IMR-90 (cell line): ENCODE measurements at regions not wholly inside any gene's neighbourhood (a gene's known extent, or its start where the extent isn't known, plus 50 kb on each side); places are given as distances from the start of the nearest gene placed in this dataset.

Experiments
- ATAC-seq: fragments of 200-7000 bp; cut with Tn5 transposase; 2 replicates; pipeline ENCODE4 v1.9.1; 2020; ENCODE audit warnings: low read depth, mild to moderate bottlenecking, moderate library complexity
- BruUV-seq: library from RNA; stranded (reverse); fragments of 400-500 nt; replicated peaks from 2 replicates; lab custom pipeline; 2021; lab: Mats Ljungman, UMichigan
- CTCF ChIA-PET: fragments of 300-600 bp; formaldehyde crosslinking; extraction: SDS; loops from one replicate; lab custom pipeline; 2021; ENCODE audit warnings: antibody characterized with exemption; lab: Yijun Ruan, JAX
- POLR2A ChIA-PET: fragments of 300-600 bp; sonication (Branson Sonifier 250); formaldehyde crosslinking; loops from one replicate; lab custom pipeline; 2022; ENCODE audit warnings: antibody characterized with exemption; ENCODE audit not compliant: unreplicated experiment; lab: Charles Lee
- DNase-seq: peaks from one replicate; pipeline ENCODE4 v3.0.0; 2013
- H2AFZ ChIP-seq: replicated peaks from 2 replicates; pipeline ENCODE3; 2013; ENCODE audit warnings: low read length, mild to moderate bottlenecking; ENCODE audit not compliant: poor library complexity
- H2AK5ac ChIP-seq: 2 replicates; pipeline ENCODE4 v1.6.1; 2013; ENCODE audit warnings: low read depth, low read length, inconsistent platforms
- H2AK9ac ChIP-seq: replicated peaks from 2 replicates; pipeline ENCODE3; 2013; ENCODE audit warnings: mild to moderate bottlenecking, low read depth, low read length, moderate library complexity; ENCODE audit not compliant: poor library complexity
- H2BK120ac ChIP-seq: 2 replicates; pipeline ENCODE4 v1.6.1; 2013; ENCODE audit warnings: low read depth, low read length, inconsistent platforms
- H2BK15ac ChIP-seq: 3 replicates; pipeline ENCODE4 v1.6.1; 2013; ENCODE audit warnings: low read depth, low read length, inconsistent platforms
- H2BK20ac ChIP-seq: 2 replicates; pipeline ENCODE4 v1.6.1; 2013; ENCODE audit warnings: low read depth, mild to moderate bottlenecking, inconsistent platforms, low read length, moderate library complexity
- H2BK5ac ChIP-seq: 2 replicates; pipeline ENCODE4 v1.6.1; 2013; ENCODE audit warnings: mild to moderate bottlenecking, low read depth, low read length, inconsistent platforms; ENCODE audit not compliant: poor library complexity, severe bottlenecking
- H3K14ac ChIP-seq: replicated peaks from 2 replicates; pipeline ENCODE4 v1.6.1; 2013; ENCODE audit warnings: low read depth, low read length, inconsistent platforms
- H3K18ac ChIP-seq: 2 replicates; pipeline ENCODE4 v1.6.1; 2013; ENCODE audit warnings: low read depth, low read length, control low read depth
- H3K23ac ChIP-seq: 2 replicates; pipeline ENCODE4 v1.6.1; 2013; ENCODE audit warnings: low read depth, low read length, inconsistent platforms
- H3K27ac ChIP-seq: 2 replicates; pipeline ENCODE4 v1.5.1; 2013; ENCODE audit warnings: mild to moderate bottlenecking, control low read depth, low read length; ENCODE audit not compliant: insufficient read depth
- H3K27me3 ChIP-seq: 2 replicates; pipeline ENCODE4 v1.6.1; 2013; ENCODE audit warnings: low read length; ENCODE audit not compliant: control insufficient read depth, insufficient read depth
- H3K36me3 ChIP-seq: 2 replicates; pipeline ENCODE4 v1.6.1; 2013; ENCODE audit warnings: low read length, mixed read lengths; ENCODE audit not compliant: control insufficient read depth, insufficient read depth
- H3K4ac ChIP-seq: 2 replicates; pipeline ENCODE4 v1.6.1; 2013; ENCODE audit warnings: low read depth, low read length, inconsistent platforms
- H3K4me1 ChIP-seq: 2 replicates; pipeline ENCODE4 v1.6.1; 2013; ENCODE audit warnings: low read length, mixed read lengths; ENCODE audit not compliant: control insufficient read depth, insufficient read depth
- H3K4me2 ChIP-seq: 2 replicates; pipeline ENCODE4 v1.6.1; 2013; ENCODE audit warnings: low read depth, mild to moderate bottlenecking, control low read depth, low read length, moderate library complexity
- H3K4me3 ChIP-seq: 2 replicates; pipeline ENCODE4 v1.5.1; 2013; ENCODE audit warnings: low read depth, mild to moderate bottlenecking, control low read depth, low read length, moderate library complexity; ENCODE audit not compliant: insufficient read depth
- H3K56ac ChIP-seq: 2 replicates; pipeline ENCODE4 v1.6.1; 2013; ENCODE audit warnings: low read length, inconsistent platforms; ENCODE audit not compliant: insufficient read depth; ENCODE audit errors: extremely low read depth
- H3K79me1 ChIP-seq, 2 experiments: 2 replicates each; pipeline ENCODE4 v1.6.1; 2013; ENCODE audit warnings: low read length in 2 of 2, inconsistent platforms in 1 of 2, low read depth in 1 of 2
- H3K9ac ChIP-seq: 2 replicates; pipeline ENCODE4 v1.6.1; 2013; ENCODE audit warnings: low read depth, low read length, control low read depth
- H3K9me1 ChIP-seq: 2 replicates; pipeline ENCODE4 v1.6.1; 2013; ENCODE audit warnings: low read length, inconsistent platforms; ENCODE audit not compliant: insufficient read depth
- H3K9me3 ChIP-seq: 2 replicates; pipeline ENCODE4 v1.6.1; 2013; ENCODE audit warnings: low read length; ENCODE audit not compliant: control insufficient read depth, insufficient read depth
- H4K20me1 ChIP-seq: 2 replicates; pipeline ENCODE4 v1.6.1; 2013; ENCODE audit warnings: low read length, inconsistent platforms; ENCODE audit not compliant: insufficient read depth
- H4K5ac ChIP-seq: 2 replicates; pipeline ENCODE4 v1.6.1; 2013; ENCODE audit warnings: mild to moderate bottlenecking, low read depth, low read length, control low read depth
- H4K8ac ChIP-seq, 2 experiments: 2 replicates each; pipeline ENCODE4 v1.6.1; 2013; ENCODE audit warnings: low read depth in 2 of 2, low read length in 2 of 2, control low read depth in 1 of 2, inconsistent platforms in 1 of 2
- H4K91ac ChIP-seq: 2 replicates; pipeline ENCODE4 v1.6.1; 2013; ENCODE audit warnings: low read depth, low read length, inconsistent platforms; ENCODE audit not compliant: insufficient read depth
- CEBPB ChIP-seq: IDR thresholded peaks from 2 replicates; pipeline ENCODE4 v1.6.1; 2012; ENCODE audit warnings: low read depth, low read length, improper control_type of control experiment
- CHD1 ChIP-seq: IDR thresholded peaks from 2 replicates; pipeline ENCODE4 v1.6.1; 2012; ENCODE audit warnings: low read depth, low read length, improper control_type of control experiment
- MAFK ChIP-seq: IDR thresholded peaks from 2 replicates; pipeline ENCODE4 v1.6.1; 2012; ENCODE audit warnings: low read depth, low read length, improper control_type of control experiment
- MXI1 ChIP-seq: IDR thresholded peaks from 2 replicates; pipeline ENCODE4 v1.6.1; 2012; ENCODE audit warnings: low read depth, mild to moderate bottlenecking, low read length, moderate library complexity, borderline replicate concordance
- NFE2L2 ChIP-seq: fragments of 150-350 bp; IDR thresholded peaks from 2 replicates; pipeline ENCODE4 v1.6.1; 2016; ENCODE audit warnings: low read depth, mild to moderate bottlenecking, low read length
- POLR2A ChIP-seq: IDR thresholded peaks from 2 replicates; pipeline ENCODE4 v1.6.1; 2012; ENCODE audit warnings: mild to moderate bottlenecking, low read depth, low read length
- RAD21 ChIP-seq: IDR thresholded peaks from 2 replicates; pipeline ENCODE4 v1.6.1; 2012; ENCODE audit warnings: low read length, improper control_type of control experiment
- RCOR1 ChIP-seq: IDR thresholded peaks from 2 replicates; pipeline ENCODE4 v1.6.1; 2012; ENCODE audit warnings: mild to moderate bottlenecking, low read length, improper control_type of control experiment; ENCODE audit not compliant: insufficient replicate concordance
- RFX5 ChIP-seq: IDR thresholded peaks from 2 replicates; pipeline ENCODE4 v1.8.0; 2012; ENCODE audit warnings: low read depth, mild to moderate bottlenecking, low read length, moderate library complexity
- SMC3 ChIP-seq: fragments of 150-350 bp; IDR thresholded peaks from 2 replicates; pipeline ENCODE4 v1.6.1; 2016; ENCODE audit warnings: low read depth, mild to moderate bottlenecking, antibody characterized with exemption, low read length, moderate library complexity
- WGBS, 2 experiments: methylation state at CpG; one replicate each; pipeline versions ENCODE4 v1.1.5 to v1.1.7; 2013; ENCODE audit warnings: missing lambda C conversion rate in 2 of 2; ENCODE audit not compliant: insufficient read length in 1 of 2; ENCODE audit errors: extremely low coverage in 2 of 2; 5-methylcytosine and 5-hydroxymethylcytosine counted together
- dilution Hi-C: fragments of 300-500 bp; cut with HindIII; formaldehyde crosslinking; loops from one replicate; pipeline ENCODE4 v1.14.3; 2018; ENCODE audit warnings: low sequenced_read_pairs; ENCODE audit not compliant: unreplicated experiment
- in situ Hi-C: fragments of 300-500 bp; cut with MboI; formaldehyde crosslinking; loops from 3 replicates; pipeline ENCODE4 v1.14.3; 2019; ENCODE audit warnings: low sequenced_read_pairs, inconsistent platforms, mixed read lengths
- intact Hi-C: fragments of 100-400 bp; cut with micrococcal nuclease; formaldehyde crosslinking; loops from 2 replicates; pipeline ENCODE4 v1.10.0; 2022
- TF ChIP-seq, protein P1 (sequence below): conservative IDR thresholded peaks from 2 replicates; pipeline ENCODE4 v1.5.1; 2012; ENCODE audit warnings: mild to moderate bottlenecking, low read depth, low read length, improper control_type of control experiment
- TF ChIP-seq, protein P2 (sequence below): fragments of 150-350 bp; IDR thresholded peaks from 2 replicates; pipeline ENCODE4 v1.6.1; 2016; ENCODE audit warnings: low read depth, mild to moderate bottlenecking, low read length, moderate library complexity, borderline replicate concordance
- TF ChIP-seq, protein P3 (sequence below): fragments of 150-350 bp; IDR thresholded peaks from 2 replicates; pipeline ENCODE4 v1.6.1; 2017; ENCODE audit warnings: mild to moderate bottlenecking, antibody characterized with exemption, low read length, low read depth

DNA sequence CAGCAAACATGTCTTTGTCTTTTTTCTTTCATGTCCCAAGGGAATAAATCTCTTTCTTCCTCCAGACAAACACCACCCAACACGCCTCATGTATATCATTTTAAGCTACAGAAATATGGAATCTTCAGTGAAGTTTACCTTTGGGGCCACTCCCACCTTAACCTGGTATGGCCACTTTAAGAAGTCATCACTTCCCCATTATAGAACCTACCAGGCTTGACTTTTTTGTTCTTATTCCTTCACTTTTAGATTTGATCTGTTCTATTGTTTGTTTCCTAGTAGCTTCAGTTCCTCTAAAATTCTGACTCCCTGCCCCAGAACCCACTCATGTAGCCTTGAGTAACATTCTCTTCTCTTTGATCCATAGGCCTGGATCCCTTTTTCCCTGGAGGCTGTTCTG is 226.3 kb downstream of the HLX start:
- no peak for ATAC-seq
- dilution Hi-C loops = no loop called here
- Histone ChIP-seq H4K8ac (no peak overlapping the region), H3K9me1 (peaks cover 3% of the 10 kb centered on the region; the same call in 1 of the 2 replicates), H3K79me1 (no peaks in the 10 kb centered on the region), H4K20me1 (no peaks in the 10 kb centered on the region), H3K9me3 (no peaks in the 10 kb centered on the region; the same call in 1 of the 2 replicates), H2BK15ac (no peak overlapping the region), H2BK5ac (no peak overlapping the region), H2AK5ac (no peak overlapping the region), H3K4ac (no peak overlapping the region), H2AFZ (no peak overlapping the region), H3K23ac (no peak overlapping the region), H2AK9ac (no peak overlapping the region), H3K36me3 (no peaks in the 10 kb centered on the region), H3K27ac (no peak overlapping the region), H4K91ac (no peak overlapping the region), H3K27me3 (no peaks in the 10 kb centered on the region), H3K56ac (no peak overlapping the region), H2BK120ac (no peak overlapping the region), H3K4me1 (peaks cover 3% of the 10 kb centered on the region), H3K14ac (no peak overlapping the region), H3K9ac (no peak overlapping the region), H3K18ac (no peak overlapping the region), H2BK20ac (no peak overlapping the region), H4K5ac (no peak overlapping the region), H3K4me2 (no peak overlapping the region), H3K4me3 (no peak overlapping the region)
- no peak for DNase-seq
- POLR2A ChIA-PET = no interaction called here
- BruUV-seq = no TSS peak
- in situ Hi-C loops = no loop called here
- TF ChIP-seq CHD1 = no peak
- TF ChIP-seq RCOR1 = no peak
- no peak for TF ChIP-seq NFE2L2
- TF ChIP-seq, protein P1, sequence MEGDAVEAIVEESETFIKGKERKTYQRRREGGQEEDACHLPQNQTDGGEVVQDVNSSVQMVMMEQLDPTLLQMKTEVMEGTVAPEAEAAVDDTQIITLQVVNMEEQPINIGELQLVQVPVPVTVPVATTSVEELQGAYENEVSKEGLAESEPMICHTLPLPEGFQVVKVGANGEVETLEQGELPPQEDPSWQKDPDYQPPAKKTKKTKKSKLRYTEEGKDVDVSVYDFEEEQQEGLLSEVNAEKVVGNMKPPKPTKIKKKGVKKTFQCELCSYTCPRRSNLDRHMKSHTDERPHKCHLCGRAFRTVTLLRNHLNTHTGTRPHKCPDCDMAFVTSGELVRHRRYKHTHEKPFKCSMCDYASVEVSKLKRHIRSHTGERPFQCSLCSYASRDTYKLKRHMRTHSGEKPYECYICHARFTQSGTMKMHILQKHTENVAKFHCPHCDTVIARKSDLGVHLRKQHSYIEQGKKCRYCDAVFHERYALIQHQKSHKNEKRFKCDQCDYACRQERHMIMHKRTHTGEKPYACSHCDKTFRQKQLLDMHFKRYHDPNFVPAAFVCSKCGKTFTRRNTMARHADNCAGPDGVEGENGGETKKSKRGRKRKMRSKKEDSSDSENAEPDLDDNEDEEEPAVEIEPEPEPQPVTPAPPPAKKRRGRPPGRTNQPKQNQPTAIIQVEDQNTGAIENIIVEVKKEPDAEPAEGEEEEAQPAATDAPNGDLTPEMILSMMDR = no peak
- TF ChIP-seq MXI1 = no peak
- TF ChIP-seq, protein P2, sequence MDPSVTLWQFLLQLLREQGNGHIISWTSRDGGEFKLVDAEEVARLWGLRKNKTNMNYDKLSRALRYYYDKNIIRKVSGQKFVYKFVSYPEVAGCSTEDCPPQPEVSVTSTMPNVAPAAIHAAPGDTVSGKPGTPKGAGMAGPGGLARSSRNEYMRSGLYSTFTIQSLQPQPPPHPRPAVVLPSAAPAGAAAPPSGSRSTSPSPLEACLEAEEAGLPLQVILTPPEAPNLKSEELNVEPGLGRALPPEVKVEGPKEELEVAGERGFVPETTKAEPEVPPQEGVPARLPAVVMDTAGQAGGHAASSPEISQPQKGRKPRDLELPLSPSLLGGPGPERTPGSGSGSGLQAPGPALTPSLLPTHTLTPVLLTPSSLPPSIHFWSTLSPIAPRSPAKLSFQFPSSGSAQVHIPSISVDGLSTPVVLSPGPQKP = no peak
- no peak for TF ChIP-seq RAD21
- TF ChIP-seq MAFK = no peak
- no peak for TF ChIP-seq SMC3
- TF ChIP-seq, protein P3, sequence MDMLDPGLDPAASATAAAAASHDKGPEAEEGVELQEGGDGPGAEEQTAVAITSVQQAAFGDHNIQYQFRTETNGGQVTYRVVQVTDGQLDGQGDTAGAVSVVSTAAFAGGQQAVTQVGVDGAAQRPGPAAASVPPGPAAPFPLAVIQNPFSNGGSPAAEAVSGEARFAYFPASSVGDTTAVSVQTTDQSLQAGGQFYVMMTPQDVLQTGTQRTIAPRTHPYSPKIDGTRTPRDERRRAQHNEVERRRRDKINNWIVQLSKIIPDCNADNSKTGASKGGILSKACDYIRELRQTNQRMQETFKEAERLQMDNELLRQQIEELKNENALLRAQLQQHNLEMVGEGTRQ = no peak
- no peak for TF ChIP-seq POLR2A
- no peak for TF ChIP-seq RFX5
- no peak for TF ChIP-seq CEBPB
- CTCF ChIA-PET = no interaction called here
- intact Hi-C loops = no loop called here
- WGBS, 2 experiments = no CpG with 5 or more reads among the region's 1 CpG
